ENCODE measurements at regions not wholly inside any gene's neighbourhood (a gene's known extent, or its start where the extent isn't known, plus 50 kb on each side); places are given as distances from the start of the nearest gene placed in this dataset.

GRCh38 chr5:23319901-23320300, 187.5 kb upstream of the PRDM9 start:
- Histone ChIP-seq H3K4me1 (ENCODE audit: insufficient read depth, low read length) (peaks cover 10% of the 10 kb centered on the region), H3K9me3 (ENCODE audit: control insufficient read depth, insufficient read depth, low read length) (no peaks in the 10 kb centered on the region), H3K9ac (ENCODE audit: low read depth, low read length) (no peak overlapping the region), H3K36me3 (ENCODE audit: insufficient read depth, low read length) (no peaks in the 10 kb centered on the region)

DNA sequence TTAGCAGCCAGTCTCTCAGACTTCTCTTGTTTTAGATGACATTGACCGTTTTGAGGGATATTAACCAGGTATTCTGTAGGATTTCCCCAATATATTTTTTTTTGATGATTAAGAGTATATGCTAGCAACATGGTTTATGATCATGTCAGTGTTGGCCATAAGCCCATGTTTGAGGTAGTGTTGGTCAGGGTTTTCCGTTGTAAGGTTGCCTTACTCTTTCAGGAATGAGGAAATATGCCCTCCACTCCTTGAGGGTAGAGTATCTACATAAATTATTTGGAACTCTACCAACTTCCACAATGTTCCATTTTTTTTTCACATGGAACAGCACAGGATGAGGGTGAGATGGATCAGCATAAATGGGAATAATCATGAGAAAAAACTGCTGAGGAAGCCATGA, 188.4 kb upstream of the PRDM9 start:
- Histone ChIP-seq H3K9me3 (ENCODE audit: control insufficient read depth, insufficient read depth, low read length) (peaks cover 2% of the 10 kb centered on the region; the same call in 1 of the 2 replicates), H3K4me1 (ENCODE audit: insufficient read depth, low read length) (peaks cover 10% of the 10 kb centered on the region), H3K36me3 (ENCODE audit: insufficient read depth, low read length) (no peaks in the 10 kb centered on the region), H3K9ac (ENCODE audit: low read depth, low read length) (no peak overlapping the region)

- peaks cover 4% of the 10 kb centered on the region; the same call in 1 of the 2 replicates for H3K9me3 ChIP-seq (ENCODE audit: control insufficient read depth, insufficient read depth, low read length)
- H3K36me3 ChIP-seq (ENCODE audit: insufficient read depth, low read length): no peaks in the 10 kb centered on the region
- peaks cover 10% of the 10 kb centered on the region for H3K4me1 ChIP-seq (ENCODE audit: insufficient read depth, low read length)
- H3K9ac ChIP-seq (ENCODE audit: low read depth, low read length): no peak overlapping the region
These were observed 189.2 kb upstream of the PRDM9 start for GRCh38 chr5:23318166-23318565.

DNA sequence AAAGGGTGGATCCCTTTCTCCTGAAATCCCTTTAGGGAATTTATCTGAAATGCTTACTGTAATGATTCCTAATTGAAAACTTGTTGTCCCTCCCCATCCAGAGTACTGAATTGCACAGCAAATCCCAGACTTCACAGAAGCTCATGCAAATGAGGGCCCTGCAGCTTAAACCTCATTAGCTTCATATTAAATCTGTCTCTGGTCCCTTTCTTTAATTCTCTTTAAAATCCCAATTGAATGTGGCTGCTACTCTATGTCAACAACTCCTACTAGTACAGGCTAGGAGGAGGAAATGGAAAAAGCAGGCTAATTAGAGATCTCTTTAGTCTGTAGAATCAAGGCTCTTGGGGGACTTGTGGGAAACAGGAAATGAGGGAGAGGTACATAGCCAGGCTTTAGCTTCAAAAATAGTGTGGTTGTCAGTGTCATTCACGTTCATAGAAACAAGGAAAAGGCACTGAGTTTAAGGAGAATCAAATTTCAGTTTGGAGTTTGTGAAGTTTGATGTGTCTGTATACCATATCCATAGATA, 191.3 kb upstream of the PRDM9 start:
- H3K9ac ChIP-seq (ENCODE audit: low read depth, low read length): no peak overlapping the region
- H3K9me3 ChIP-seq (ENCODE audit: control insufficient read depth, insufficient read depth, low read length): peaks cover 4% of the 10 kb centered on the region; the same call in 1 of the 2 replicates
- H3K36me3 ChIP-seq (ENCODE audit: insufficient read depth, low read length): no peaks in the 10 kb centered on the region
- H3K4me1 ChIP-seq (ENCODE audit: insufficient read depth, low read length): peaks cover 10% of the 10 kb centered on the region

DNA sequence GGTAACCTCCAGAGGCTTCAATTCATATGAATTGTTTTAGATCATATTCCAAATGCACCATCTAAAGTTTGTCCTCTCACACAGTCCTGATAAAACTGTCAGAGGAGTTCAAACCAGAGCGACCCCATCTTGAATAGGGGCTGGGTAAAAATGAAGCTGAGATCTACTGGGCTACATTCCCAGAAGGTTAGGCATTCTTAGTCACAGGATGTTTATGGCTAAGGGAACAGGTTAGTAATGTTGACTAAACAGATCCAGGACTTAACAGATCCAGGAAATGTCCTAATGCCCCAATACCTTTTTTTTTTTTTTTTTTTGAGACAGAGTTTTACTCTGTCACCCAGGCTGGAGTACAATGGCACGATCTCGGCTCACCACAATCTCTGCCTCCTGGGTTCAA, 192.6 kb upstream of the PRDM9 start:
- Histone ChIP-seq H3K9ac (ENCODE audit: low read depth, low read length) (no peak overlapping the region), H3K36me3 (ENCODE audit: insufficient read depth, low read length) (no peaks in the 10 kb centered on the region), H3K4me1 (ENCODE audit: insufficient read depth, low read length) (peaks cover 10% of the 10 kb centered on the region), H3K9me3 (ENCODE audit: control insufficient read depth, insufficient read depth, low read length) (peaks cover 4% of the 10 kb centered on the region; the same call in 1 of the 2 replicates)

- Histone ChIP-seq H3K9me3 (ENCODE audit: control insufficient read depth, insufficient read depth, low read length) (no peaks in the 10 kb centered on the region), H3K9ac (ENCODE audit: low read depth, low read length) (no peak overlapping the region), H3K4me1 (ENCODE audit: insufficient read depth, low read length) (no peaks in the 10 kb centered on the region), H3K36me3 (ENCODE audit: insufficient read depth, low read length) (no peaks in the 10 kb centered on the region)
These were observed 202.4 kb upstream of the PRDM9 start for GRCh38 chr5:23305055-23305454.

DNA sequence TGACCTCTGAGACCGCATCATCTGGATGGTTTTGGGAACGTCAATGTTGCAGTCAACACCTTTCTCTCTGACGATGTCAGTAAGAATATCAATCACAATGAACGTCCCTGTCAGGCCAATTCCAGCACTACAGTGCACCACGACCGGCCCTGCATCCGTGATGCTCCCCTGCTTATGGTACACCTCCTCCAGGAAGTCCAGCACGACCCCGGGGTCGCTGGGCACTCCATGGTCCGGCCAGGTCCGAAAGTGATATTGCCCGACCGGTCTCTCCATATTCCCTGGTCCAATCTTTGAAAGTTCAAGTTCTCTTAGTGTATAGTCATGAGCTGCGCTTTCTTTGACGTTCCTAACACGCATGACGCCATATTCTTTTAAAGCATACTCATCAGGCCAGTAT, 203.6 kb upstream of the PRDM9 start:
- Histone ChIP-seq H3K36me3 (ENCODE audit: insufficient read depth, low read length) (no peaks in the 10 kb centered on the region), H3K9me3 (ENCODE audit: control insufficient read depth, insufficient read depth, low read length) (no peaks in the 10 kb centered on the region), H3K9ac (ENCODE audit: low read depth, low read length) (no peak overlapping the region), H3K4me1 (ENCODE audit: insufficient read depth, low read length) (no peaks in the 10 kb centered on the region)

DNA sequence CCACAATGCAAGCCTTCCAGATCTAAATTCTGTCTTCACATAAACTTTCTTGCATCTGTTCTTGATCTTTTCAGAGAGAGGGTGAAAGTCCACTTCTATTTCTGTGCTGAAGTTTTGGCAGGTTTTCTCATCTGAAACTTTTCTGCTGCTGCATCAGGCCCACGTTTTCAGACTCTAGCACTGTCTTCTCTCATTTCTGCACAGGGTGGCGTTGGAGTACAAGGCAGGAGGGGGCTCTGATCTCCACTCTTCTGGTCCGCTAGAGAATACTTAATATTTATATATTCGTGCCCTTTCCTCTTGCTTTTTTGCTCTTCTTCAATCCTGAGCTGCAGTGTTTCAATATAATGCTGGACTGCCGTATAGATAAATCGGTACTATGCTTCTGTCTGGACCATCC, 204.0 kb upstream of the PRDM9 start:
- Histone ChIP-seq H3K9me3 (ENCODE audit: control insufficient read depth, insufficient read depth, low read length) (no peaks in the 10 kb centered on the region), H3K9ac (ENCODE audit: low read depth, low read length) (no peak overlapping the region), H3K4me1 (ENCODE audit: insufficient read depth, low read length) (no peaks in the 10 kb centered on the region), H3K36me3 (ENCODE audit: insufficient read depth, low read length) (no peaks in the 10 kb centered on the region)

- Histone ChIP-seq H3K9ac (ENCODE audit: low read depth, low read length) (no peak overlapping the region), H3K36me3 (ENCODE audit: insufficient read depth, low read length) (no peaks in the 10 kb centered on the region), H3K9me3 (ENCODE audit: control insufficient read depth, insufficient read depth, low read length) (no peaks in the 10 kb centered on the region), H3K4me1 (ENCODE audit: insufficient read depth, low read length) (no peaks in the 10 kb centered on the region)
These were observed 205.0 kb upstream of the PRDM9 start for GRCh38 chr5:23302438-23302837.

- H3K9me3 ChIP-seq (ENCODE audit: control insufficient read depth, insufficient read depth, low read length): no peaks in the 10 kb centered on the region
- no peaks in the 10 kb centered on the region for H3K36me3 ChIP-seq (ENCODE audit: insufficient read depth, low read length)
- no peak overlapping the region for H3K9ac ChIP-seq (ENCODE audit: low read depth, low read length)
- H3K4me1 ChIP-seq (ENCODE audit: insufficient read depth, low read length): no peaks in the 10 kb centered on the region
These were observed 218.2 kb upstream of the PRDM9 start for GRCh38 chr5:23289162-23289561.

DNA sequence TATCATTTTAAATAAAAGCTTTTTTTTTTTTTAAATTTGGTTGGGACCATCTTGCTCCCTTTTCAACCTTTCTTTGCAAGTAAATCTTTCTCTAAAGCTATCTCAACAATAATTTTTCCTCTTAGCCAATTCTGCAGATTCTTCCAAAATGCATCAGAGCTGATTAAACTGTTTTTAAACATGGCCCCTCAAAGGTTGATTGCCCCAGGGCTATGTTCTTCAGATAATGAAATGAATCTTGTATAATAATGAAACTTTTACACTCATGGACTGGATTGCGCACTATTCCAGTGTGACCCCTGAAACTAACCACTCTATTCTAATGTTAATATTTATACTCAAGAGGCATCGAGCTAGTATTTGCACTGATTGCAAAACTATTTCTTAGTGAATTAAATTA, 222.8 kb upstream of the PRDM9 start:
- Histone ChIP-seq H3K36me3 (ENCODE audit: insufficient read depth, low read length) (no peaks in the 10 kb centered on the region), H3K9me3 (ENCODE audit: control insufficient read depth, insufficient read depth, low read length) (no peaks in the 10 kb centered on the region), H3K9ac (ENCODE audit: low read depth, low read length) (no peak overlapping the region), H3K4me1 (ENCODE audit: insufficient read depth, low read length) (no peaks in the 10 kb centered on the region)

GRCh38 chr5:23274171-23274570, 233.2 kb upstream of the PRDM9 start:
- Histone ChIP-seq H3K9ac (ENCODE audit: low read depth, low read length) (no peak overlapping the region), H3K9me3 (ENCODE audit: control insufficient read depth, insufficient read depth, low read length) (no peaks in the 10 kb centered on the region; the same call in none of the 2 replicates), H3K4me1 (ENCODE audit: insufficient read depth, low read length) (no peaks in the 10 kb centered on the region), H3K36me3 (ENCODE audit: insufficient read depth, low read length) (no peaks in the 10 kb centered on the region)

- H3K36me3 ChIP-seq (ENCODE audit: insufficient read depth, low read length): no peaks in the 10 kb centered on the region
- H3K4me1 ChIP-seq (ENCODE audit: insufficient read depth, low read length): no peaks in the 10 kb centered on the region
These were observed 237.4 kb upstream of the PRDM9 start for GRCh38 chr5:23269981-23270380.

GRCh38 chr5:23268136-23268535, 239.3 kb upstream of the PRDM9 start:
- Histone ChIP-seq H3K9ac (ENCODE audit: low read depth, low read length) (no peak overlapping the region), H3K9me3 (ENCODE audit: control insufficient read depth, insufficient read depth, low read length) (no peaks in the 10 kb centered on the region; the same call in 1 of the 2 replicates), H3K4me1 (ENCODE audit: insufficient read depth, low read length) (no peaks in the 10 kb centered on the region), H3K36me3 (ENCODE audit: insufficient read depth, low read length) (no peaks in the 10 kb centered on the region)

More at GRCh38 chr5:23269981-23270380, 237.4 kb upstream of the PRDM9 start:
- Histone ChIP-seq H3K9me3 (ENCODE audit: control insufficient read depth, insufficient read depth, low read length) (no peaks in the 10 kb centered on the region; the same call in 1 of the 2 replicates), H3K9ac (ENCODE audit: low read depth, low read length) (no peak overlapping the region)

DNA sequence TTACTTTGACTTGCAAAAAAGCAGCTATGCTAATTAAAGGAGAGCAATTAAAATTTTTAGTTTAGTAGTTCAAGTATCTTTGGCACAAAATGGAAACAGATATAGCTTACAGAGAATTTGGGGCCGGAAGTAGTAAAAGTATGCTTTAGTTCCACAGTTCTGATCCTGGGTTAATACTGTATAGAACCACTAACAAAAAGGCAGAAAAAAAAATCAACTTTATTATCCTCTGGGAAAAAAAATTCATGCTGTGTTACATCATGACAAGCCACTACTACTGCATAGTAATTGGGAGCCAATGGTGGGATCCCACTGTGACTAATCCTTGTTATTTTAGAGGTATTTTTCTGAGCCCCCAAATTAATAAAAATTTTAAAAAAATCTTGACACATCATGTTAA, 246.8 kb upstream of the PRDM9 start:
- Histone ChIP-seq H3K9me3 (ENCODE audit: control insufficient read depth, insufficient read depth, low read length) (no peaks in the 10 kb centered on the region), H3K9ac (ENCODE audit: low read depth, low read length) (no peak overlapping the region), H3K36me3 (ENCODE audit: insufficient read depth, low read length) (no peaks in the 10 kb centered on the region)

GRCh38 chr5:23257656-23258055, 249.8 kb upstream of the PRDM9 start:
- no peaks in the 10 kb centered on the region for H3K36me3 ChIP-seq (ENCODE audit: insufficient read depth, low read length)
- no peaks in the 10 kb centered on the region for H3K4me1 ChIP-seq (ENCODE audit: insufficient read depth, low read length)
- no peak overlapping the region for H3K9ac ChIP-seq (ENCODE audit: low read depth, low read length)
- no peaks in the 10 kb centered on the region for H3K9me3 ChIP-seq (ENCODE audit: control insufficient read depth, insufficient read depth, low read length)

More for the DNA sequence above, 246.8 kb upstream of the PRDM9 start:
- no peaks in the 10 kb centered on the region for H3K4me1 ChIP-seq (ENCODE audit: insufficient read depth, low read length)
